GM21529 (cell line): ENCODE measurements at regions not wholly inside any gene's neighbourhood (a gene's known extent, or its start where the extent isn't known, plus 50 kb on each side); places are given as distances from the start of the nearest gene placed in this dataset.

Experiments
- ATAC-seq: cut with Tn5 transposase; IDR thresholded peaks from one replicate; pipeline ENCODE4 v1.9.1; 2021; ENCODE audit not compliant: unreplicated experiment

- ATAC-seq: no peak
Measured at GRCh38 chrX:25226151-25226550, 210.4 kb upstream of the ARX start.

GRCh38 chrX:25219480-25219879 is 203.7 kb upstream of the ARX start:
- ATAC-seq: no peak

- ATAC-seq: no peak
Measured at GRCh38 chrX:25213611-25214010, 197.8 kb upstream of the ARX start.

GRCh38 chrX:25207803-25208475 is 192.2 kb upstream of the ARX start:
- ATAC-seq: no peak

- no peak for ATAC-seq
Measured at GRCh38 chrX:25206778-25207177, 191.0 kb upstream of the ARX start.

GRCh38 chrX:25204182-25204581 is 188.4 kb upstream of the ARX start:
- no peak for ATAC-seq

- ATAC-seq: no peak
Measured at GRCh38 chrX:25202827-25203226, 187.1 kb upstream of the ARX start.

- no peak for ATAC-seq
Measured at GRCh38 chrX:25198891-25199290, 183.1 kb upstream of the ARX start.

GRCh38 chrX:25198253-25198652 is 182.5 kb upstream of the ARX start:
- ATAC-seq: no peak

GRCh38 chrX:25196221-25196620 is 180.5 kb upstream of the ARX start:
- ATAC-seq: no peak

- no peak for ATAC-seq
Measured at GRCh38 chrX:25191403-25191802, 175.6 kb upstream of the ARX start.

GRCh38 chrX:25181775-25182174 is 166.0 kb upstream of the ARX start:
- ATAC-seq: no peak

GRCh38 chrX:25180242-25180641 is 164.5 kb upstream of the ARX start:
- no peak for ATAC-seq

GRCh38 chrX:25178555-25178954 is 162.8 kb upstream of the ARX start:
- ATAC-seq: no peak

GRCh38 chrX:25175743-25176142 is 160.0 kb upstream of the ARX start:
- peak; percentile 81 for ATAC-seq

- ATAC-seq: no peak
Measured at GRCh38 chrX:25175171-25175570, 159.4 kb upstream of the ARX start.

- no peak for ATAC-seq
Measured at GRCh38 chrX:25166546-25166945, 150.8 kb upstream of the ARX start.

- ATAC-seq: no peak
Measured at GRCh38 chrX:25166145-25166544, 150.4 kb upstream of the ARX start.

GRCh38 chrX:25158635-25159034 is 142.9 kb upstream of the ARX start:
- no peak for ATAC-seq

GRCh38 chrX:25156832-25157231 is 141.1 kb upstream of the ARX start:
- no peak for ATAC-seq

- ATAC-seq: no peak
Measured at GRCh38 chrX:25156323-25156722, 140.6 kb upstream of the ARX start.

- ATAC-seq: no peak
Measured at GRCh38 chrX:25154168-25154567, 138.4 kb upstream of the ARX start.

- no peak for ATAC-seq
Measured at GRCh38 chrX:25151749-25152148, 136.0 kb upstream of the ARX start.
